ENCODE measurements at regions not wholly inside any gene's neighbourhood (a gene's known extent, or its start where the extent isn't known, plus 50 kb on each side); places are given as distances from the start of the nearest gene placed in this dataset.

DNA sequence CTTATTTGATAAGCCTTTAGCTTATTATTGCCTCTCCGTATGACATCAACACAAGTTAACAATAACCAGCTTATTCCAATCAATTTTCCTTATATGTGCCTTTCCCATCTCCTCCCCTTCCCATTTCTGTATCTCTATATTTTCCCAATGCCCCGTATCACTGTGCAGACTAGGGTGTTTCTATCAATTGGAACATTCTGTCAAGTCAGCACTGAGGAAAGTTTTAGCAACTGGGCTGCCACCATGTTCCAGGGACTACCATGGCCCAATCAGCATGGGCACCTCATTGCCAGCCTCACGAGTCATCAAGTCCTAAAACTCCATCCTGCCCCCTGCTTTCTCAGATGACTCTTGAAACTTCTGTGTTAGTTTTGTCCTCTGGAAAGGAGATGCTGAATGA, 973.1 kb upstream of the CNTN5 start:
- TF ChIP-seq, protein P1, sequence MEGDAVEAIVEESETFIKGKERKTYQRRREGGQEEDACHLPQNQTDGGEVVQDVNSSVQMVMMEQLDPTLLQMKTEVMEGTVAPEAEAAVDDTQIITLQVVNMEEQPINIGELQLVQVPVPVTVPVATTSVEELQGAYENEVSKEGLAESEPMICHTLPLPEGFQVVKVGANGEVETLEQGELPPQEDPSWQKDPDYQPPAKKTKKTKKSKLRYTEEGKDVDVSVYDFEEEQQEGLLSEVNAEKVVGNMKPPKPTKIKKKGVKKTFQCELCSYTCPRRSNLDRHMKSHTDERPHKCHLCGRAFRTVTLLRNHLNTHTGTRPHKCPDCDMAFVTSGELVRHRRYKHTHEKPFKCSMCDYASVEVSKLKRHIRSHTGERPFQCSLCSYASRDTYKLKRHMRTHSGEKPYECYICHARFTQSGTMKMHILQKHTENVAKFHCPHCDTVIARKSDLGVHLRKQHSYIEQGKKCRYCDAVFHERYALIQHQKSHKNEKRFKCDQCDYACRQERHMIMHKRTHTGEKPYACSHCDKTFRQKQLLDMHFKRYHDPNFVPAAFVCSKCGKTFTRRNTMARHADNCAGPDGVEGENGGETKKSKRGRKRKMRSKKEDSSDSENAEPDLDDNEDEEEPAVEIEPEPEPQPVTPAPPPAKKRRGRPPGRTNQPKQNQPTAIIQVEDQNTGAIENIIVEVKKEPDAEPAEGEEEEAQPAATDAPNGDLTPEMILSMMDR (optimal IDR thresholded peaks at IDR 0.05 in 1 of 3, IDR thresholded peaks at IDR 0.05 in 1 of 3, conservative IDR thresholded peaks at IDR 0.05 in 1 of 3; ENCODE audit: extremely low read depth in 1 of 3, insufficient read depth in 2 of 3, low read length in 3 of 3) = no peak
- no peak for TF ChIP-seq EZH2 (IDR thresholded peaks at IDR 0.05; ENCODE audit: low read length)
